NT2/D1 (cell line): ENCODE measurements at regions not wholly inside any gene's neighbourhood (a gene's known extent, or its start where the extent isn't known, plus 50 kb on each side); places are given as distances from the start of the nearest gene placed in this dataset.

Experiments
- SUZ12 ChIP-seq: IDR thresholded peaks from 2 replicates; pipeline ENCODE4 v1.6.1; 2011; ENCODE audit not compliant: insufficient read length, insufficient read depth; ENCODE audit errors: extremely low read depth
- ZNF274 ChIP-seq: IDR thresholded peaks from 2 replicates; pipeline ENCODE4 v1.6.1; 2011; ENCODE audit warnings: mild to moderate bottlenecking, low read depth, low read length

GRCh38 chr1:215399787-215400186 is 167.3 kb upstream of the KCTD3 start:
- no peak for TF ChIP-seq ZNF274
- no peak for TF ChIP-seq SUZ12
